ENCODE measurements at regions not wholly inside any gene's neighbourhood (a gene's known extent, or its start where the extent isn't known, plus 50 kb on each side); places are given as distances from the start of the nearest gene placed in this dataset.
"Not testable (repeated sequence)": the region's sequence is repeated elsewhere in the genome, so short reads cannot be mapped to it uniquely, and the experiment has no call there.

- DNase-seq (ENCODE audit: low read depth): no peak
Measured at GRCh38 chr4:60885011-60885410, 315.1 kb upstream of the ADGRL3 start.

- DNase-seq (ENCODE audit: low read depth): no peak
Measured at GRCh38 chr4:60890743-60891142, 309.4 kb upstream of the ADGRL3 start.

GRCh38 chr4:60891947-60892346 lies 308.2 kb upstream of the ADGRL3 start:
- DNase-seq (ENCODE audit: low read depth): no peak

- no peak for DNase-seq (ENCODE audit: low read depth)
Measured at GRCh38 chr4:60897415-60897814, 302.7 kb upstream of the ADGRL3 start.

- DNase-seq (ENCODE audit: low read depth): no peak
Measured at GRCh38 chr4:60905162-60905561, 295.0 kb upstream of the ADGRL3 start.

GRCh38 chr4:60911127-60911526 lies 289.0 kb upstream of the ADGRL3 start:
- DNase-seq (ENCODE audit: low read depth): no peak

GRCh38 chr4:60913002-60913401 lies 287.1 kb upstream of the ADGRL3 start:
- DNase-seq (ENCODE audit: low read depth): no peak

GRCh38 chr4:60913671-60914070 lies 286.5 kb upstream of the ADGRL3 start:
- no peak for DNase-seq (ENCODE audit: low read depth)

- DNase-seq (ENCODE audit: low read depth): not testable (repeated sequence)
Measured at GRCh38 chr4:60921735-60922134, 278.4 kb upstream of the ADGRL3 start.

GRCh38 chr4:60923075-60923474 lies 277.1 kb upstream of the ADGRL3 start:
- no peak for DNase-seq (ENCODE audit: low read depth)

GRCh38 chr4:60926624-60927023 lies 273.5 kb upstream of the ADGRL3 start:
- DNase-seq (ENCODE audit: low read depth): no peak

GRCh38 chr4:60930866-60931265 lies 269.3 kb upstream of the ADGRL3 start:
- no peak for DNase-seq (ENCODE audit: low read depth)

GRCh38 chr4:60934566-60935295 lies 265.4 kb upstream of the ADGRL3 start:
- DNase-seq (ENCODE audit: low read depth): no peak

GRCh38 chr4:60938181-60938580 lies 261.9 kb upstream of the ADGRL3 start:
- no peak for DNase-seq (ENCODE audit: low read depth)

- DNase-seq (ENCODE audit: low read depth): no peak
Measured at GRCh38 chr4:60938621-60939020, 261.5 kb upstream of the ADGRL3 start.

- no peak for DNase-seq (ENCODE audit: low read depth)
Measured at GRCh38 chr4:60944060-60944459, 256.1 kb upstream of the ADGRL3 start.

GRCh38 chr4:60945641-60946040 lies 254.5 kb upstream of the ADGRL3 start:
- peak; percentile 46 for DNase-seq (ENCODE audit: low read depth)

GRCh38 chr4:60948008-60948407 lies 252.1 kb upstream of the ADGRL3 start:
- DNase-seq (ENCODE audit: low read depth): no peak

GRCh38 chr4:60952921-60953320 lies 247.2 kb upstream of the ADGRL3 start:
- DNase-seq (ENCODE audit: low read depth): no peak

- no peak for DNase-seq (ENCODE audit: low read depth)
Measured at GRCh38 chr4:60953826-60954225, 246.3 kb upstream of the ADGRL3 start.

- no peak for DNase-seq (ENCODE audit: low read depth)
Measured at GRCh38 chr4:60962286-60962685, 237.8 kb upstream of the ADGRL3 start.

- DNase-seq (ENCODE audit: low read depth): no peak
Measured at GRCh38 chr4:60981534-60981933, 218.6 kb upstream of the ADGRL3 start.

- DNase-seq (ENCODE audit: low read depth): no peak
Measured at GRCh38 chr4:60989141-60989540, 211.0 kb upstream of the ADGRL3 start.

- no peak for DNase-seq (ENCODE audit: low read depth)
Measured at GRCh38 chr4:60992037-60992436, 208.1 kb upstream of the ADGRL3 start.

Measured in HS-27A (cell line).